GM12865 (cell line): ENCODE measurements at regions not wholly inside any gene's neighbourhood (a gene's known extent, or its start where the extent isn't known, plus 50 kb on each side); places are given as distances from the start of the nearest gene placed in this dataset.

Experiments used
- DNase-seq: peaks from one replicate; pipeline ENCODE4 v3.0.0; 2010; ENCODE audit warnings: low read depth
- H3K4me3 ChIP-seq: 2 replicates; pipeline ENCODE4 v1.5.1; 2011; ENCODE audit warnings: mild to moderate bottlenecking, low read depth, low read length, control low read depth
- TF ChIP-seq, protein P1 (sequence below): IDR thresholded peaks from 2 replicates; pipeline ENCODE4 v1.5.1; 2011; ENCODE audit warnings: low read length, control low read depth, low read depth, inconsistent platforms; ENCODE audit not compliant: insufficient read depth; ENCODE audit errors: missing control alignments

DNA sequence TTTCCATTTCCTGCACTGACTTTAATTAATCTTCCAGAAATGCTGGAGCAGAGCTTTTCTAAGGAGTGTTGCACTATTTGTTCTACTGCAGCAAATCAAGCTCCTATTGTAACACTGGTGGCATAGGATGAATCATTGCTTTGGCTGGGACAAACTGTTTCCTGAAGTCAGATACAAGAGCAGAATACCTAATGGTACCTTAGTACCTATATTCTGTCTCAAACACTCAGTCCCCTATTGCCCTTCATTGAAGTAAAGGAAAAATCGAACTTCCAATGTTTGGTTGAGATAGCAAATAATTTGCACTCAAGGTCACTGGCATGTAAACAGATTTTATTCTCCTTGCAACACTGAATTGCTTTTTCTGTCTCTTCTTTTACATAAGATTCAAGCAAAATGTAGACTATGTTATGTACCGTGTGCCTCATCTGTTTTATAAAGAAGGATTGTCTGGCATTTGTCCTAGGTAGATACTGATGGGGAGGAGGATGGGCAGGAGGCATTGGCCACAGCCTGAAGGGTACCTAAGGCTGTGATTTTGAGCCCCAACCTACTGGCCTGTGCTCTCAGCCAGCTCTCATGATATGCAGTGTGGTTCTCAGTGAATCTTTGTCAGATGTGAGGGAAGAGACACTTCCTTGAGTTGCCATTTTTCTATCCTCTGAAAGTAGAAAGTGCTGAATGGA is 141.6 kb downstream of the AASDH start:
- no peak overlapping the region for H3K4me3 ChIP-seq
- no peak for DNase-seq
- TF ChIP-seq, protein P1, sequence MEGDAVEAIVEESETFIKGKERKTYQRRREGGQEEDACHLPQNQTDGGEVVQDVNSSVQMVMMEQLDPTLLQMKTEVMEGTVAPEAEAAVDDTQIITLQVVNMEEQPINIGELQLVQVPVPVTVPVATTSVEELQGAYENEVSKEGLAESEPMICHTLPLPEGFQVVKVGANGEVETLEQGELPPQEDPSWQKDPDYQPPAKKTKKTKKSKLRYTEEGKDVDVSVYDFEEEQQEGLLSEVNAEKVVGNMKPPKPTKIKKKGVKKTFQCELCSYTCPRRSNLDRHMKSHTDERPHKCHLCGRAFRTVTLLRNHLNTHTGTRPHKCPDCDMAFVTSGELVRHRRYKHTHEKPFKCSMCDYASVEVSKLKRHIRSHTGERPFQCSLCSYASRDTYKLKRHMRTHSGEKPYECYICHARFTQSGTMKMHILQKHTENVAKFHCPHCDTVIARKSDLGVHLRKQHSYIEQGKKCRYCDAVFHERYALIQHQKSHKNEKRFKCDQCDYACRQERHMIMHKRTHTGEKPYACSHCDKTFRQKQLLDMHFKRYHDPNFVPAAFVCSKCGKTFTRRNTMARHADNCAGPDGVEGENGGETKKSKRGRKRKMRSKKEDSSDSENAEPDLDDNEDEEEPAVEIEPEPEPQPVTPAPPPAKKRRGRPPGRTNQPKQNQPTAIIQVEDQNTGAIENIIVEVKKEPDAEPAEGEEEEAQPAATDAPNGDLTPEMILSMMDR = no peak

DNA sequence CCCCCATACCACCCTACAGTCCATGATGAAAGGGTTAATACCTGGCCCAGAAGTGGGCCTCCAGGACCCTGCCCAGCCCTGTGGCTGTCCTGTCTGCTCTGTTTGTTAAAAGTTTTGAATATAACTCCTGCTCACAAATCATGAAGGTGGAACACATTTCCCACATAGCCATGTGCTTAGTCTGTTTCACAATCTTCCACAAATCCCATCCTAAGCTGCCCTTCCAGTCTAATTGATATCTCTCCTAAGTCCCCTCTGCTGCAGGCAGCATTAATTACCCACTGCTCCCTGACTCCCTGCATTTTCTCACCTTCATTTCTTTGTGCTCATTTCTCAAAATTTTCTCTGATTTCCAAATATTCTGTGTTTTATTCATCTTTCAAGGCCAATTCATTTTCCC is 142.6 kb downstream of the AASDH start:
- DNase-seq = no peak
- no peak overlapping the region for H3K4me3 ChIP-seq
- TF ChIP-seq, protein P1 = no peak

DNA sequence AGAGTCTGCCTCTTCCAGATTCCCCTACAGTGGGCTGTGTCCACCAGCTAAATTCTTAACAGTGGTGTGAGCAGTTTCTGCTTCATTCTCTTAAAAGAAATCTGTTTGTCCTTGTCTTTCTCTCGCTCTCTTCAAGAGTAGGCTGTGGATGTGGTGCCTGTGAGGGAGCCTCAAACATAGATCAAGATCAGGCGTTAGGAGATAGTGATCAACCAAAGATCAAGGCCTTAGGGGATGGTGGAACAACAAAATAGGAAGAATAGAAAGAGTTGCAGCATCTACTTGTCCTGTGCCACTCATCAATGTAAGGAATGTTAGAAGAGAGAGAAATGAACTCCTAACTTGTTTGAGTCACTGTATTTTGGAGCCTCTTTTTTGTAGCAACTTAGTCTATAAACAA is 144.2 kb downstream of the AASDH start:
- TF ChIP-seq, protein P1 = no peak
- no peak for DNase-seq
- no peak overlapping the region for H3K4me3 ChIP-seq

DNA sequence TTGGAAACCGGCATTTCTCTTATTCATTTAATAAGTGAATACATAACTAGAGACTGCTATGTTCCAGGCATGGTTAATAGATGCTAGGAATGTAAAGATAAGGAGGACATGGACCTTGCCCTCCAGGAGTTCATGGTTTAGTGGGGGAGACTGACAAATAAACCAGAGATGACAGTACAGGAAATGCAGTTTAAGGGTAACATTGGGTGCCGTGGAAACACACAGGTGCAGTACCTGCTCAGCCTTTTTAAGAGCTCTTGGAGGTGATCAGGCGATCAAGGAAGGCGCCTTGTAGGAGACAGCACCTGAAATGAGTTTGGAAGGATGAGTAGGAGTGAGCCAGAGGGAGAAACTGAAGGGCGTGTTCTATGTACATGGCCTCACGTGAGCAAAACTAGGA is 145.8 kb downstream of the AASDH start:
- TF ChIP-seq, protein P1 = no peak
- no peak for DNase-seq
- H3K4me3 ChIP-seq = no peak overlapping the region

DNA sequence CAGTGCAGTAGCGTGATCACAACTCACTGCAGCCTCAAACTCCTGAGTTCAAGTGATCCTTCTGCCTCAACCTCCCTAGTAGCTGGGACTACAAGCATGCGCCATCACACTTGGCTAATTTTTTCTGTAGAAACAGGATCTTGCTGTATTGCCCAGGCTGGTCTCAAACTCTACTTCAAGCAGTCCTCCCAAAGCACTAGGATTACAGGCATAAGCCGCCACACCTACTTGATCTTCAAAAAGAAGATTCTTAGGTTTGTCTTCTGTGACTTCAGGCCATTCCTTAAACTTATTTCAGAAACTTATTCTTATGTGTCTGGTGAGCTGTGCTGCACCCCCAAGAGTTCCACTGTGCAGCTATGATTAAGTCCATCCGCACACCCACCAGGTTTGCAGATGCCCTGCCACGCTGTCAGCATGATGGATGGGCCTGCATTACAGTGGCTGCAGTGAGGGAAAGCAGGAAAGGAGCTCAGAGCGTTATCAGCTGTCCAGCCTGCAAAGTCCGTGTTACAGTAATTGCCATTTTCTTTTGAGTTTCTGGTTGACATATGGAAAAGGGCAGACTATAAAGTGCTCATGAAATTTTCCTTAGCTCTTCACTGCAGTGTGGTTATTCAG is 146.6 kb downstream of the AASDH start:
- H3K4me3 ChIP-seq = no peak overlapping the region
- TF ChIP-seq, protein P1 = no peak
- DNase-seq = no peak

DNA sequence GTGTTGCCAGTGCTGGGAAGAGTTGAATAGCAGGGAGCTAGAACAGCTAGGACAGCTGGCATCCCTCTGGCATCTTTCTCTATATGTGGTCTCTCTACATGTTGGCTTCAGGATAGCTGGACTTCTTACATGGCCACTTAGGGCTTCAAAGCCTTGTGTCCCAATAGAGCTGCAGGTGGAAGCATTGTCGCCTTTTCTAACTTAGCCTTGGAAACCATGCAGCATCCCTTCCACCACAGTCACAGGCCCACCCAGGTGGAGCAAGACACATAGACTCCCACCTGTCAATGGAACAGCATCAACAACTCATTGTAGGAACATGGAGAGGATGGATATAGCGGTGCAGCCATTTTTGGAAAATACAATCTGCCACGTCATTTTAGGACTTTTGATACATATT is 149.0 kb downstream of the AASDH start:
- TF ChIP-seq, protein P1 = no peak
- no peak for DNase-seq
- H3K4me3 ChIP-seq = no peak overlapping the region

DNA sequence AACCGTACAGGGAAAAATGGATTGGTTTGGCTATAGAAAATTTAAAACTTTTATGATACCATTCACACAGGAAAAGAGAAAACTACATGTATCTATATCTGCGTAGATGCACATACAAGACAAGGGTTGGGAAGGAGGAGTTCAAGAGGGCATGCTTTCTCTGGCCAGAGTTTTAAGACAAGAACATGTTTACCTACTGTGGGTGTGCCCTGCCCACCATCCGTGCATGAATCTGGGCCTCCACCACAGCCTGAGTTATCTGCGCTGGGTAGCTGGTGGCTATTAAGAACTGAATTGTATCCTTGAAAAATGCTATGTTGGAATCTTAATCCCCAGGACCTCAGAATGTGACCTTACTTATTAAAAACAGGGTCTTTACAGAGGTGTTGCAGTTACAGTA is 151.6 kb downstream of the AASDH start:
- DNase-seq = no peak
- no peak overlapping the region for H3K4me3 ChIP-seq
- TF ChIP-seq, protein P1 = no peak
